ENCODE measurements at regions not wholly inside any gene's neighbourhood (a gene's known extent, or its start where the extent isn't known, plus 50 kb on each side); places are given as distances from the start of the nearest gene placed in this dataset.

GRCh38 chr17:27217631-27218030 is 76.3 kb upstream of the WSB1 start:
- no peak for DNase-seq (ENCODE audit: low read depth)
- H3K4me3 ChIP-seq (ENCODE audit: low read length) = no peak overlapping the region
- TF ChIP-seq CTCF (IDR thresholded peaks at IDR 0.05; ENCODE audit: insufficient read depth, low read depth, low read length, missing control alignments) = no peak

- no peak for TF ChIP-seq CTCF (IDR thresholded peaks at IDR 0.05; ENCODE audit: insufficient read depth, low read depth, low read length, missing control alignments)
- H3K4me3 ChIP-seq (ENCODE audit: low read length) = no peak overlapping the region
- DNase-seq (ENCODE audit: low read depth) = no peak
These were observed 75.9 kb upstream of the WSB1 start for GRCh38 chr17:27218041-27218440.

- DNase-seq (ENCODE audit: low read depth) = no peak
- H3K4me3 ChIP-seq (ENCODE audit: low read length) = no peak overlapping the region
- TF ChIP-seq CTCF (IDR thresholded peaks at IDR 0.05; ENCODE audit: insufficient read depth, low read depth, low read length, missing control alignments) = no peak
These were observed 75.0 kb upstream of the WSB1 start for GRCh38 chr17:27218719-27219488.

GRCh38 chr17:27222515-27222914 is 71.4 kb upstream of the WSB1 start:
- H3K4me3 ChIP-seq (ENCODE audit: low read length) = no peak overlapping the region
- DNase-seq (ENCODE audit: low read depth) = no peak
- TF ChIP-seq CTCF (IDR thresholded peaks at IDR 0.05; ENCODE audit: insufficient read depth, low read depth, low read length, missing control alignments) = no peak

GRCh38 chr17:27224526-27225315 is 69.2 kb upstream of the WSB1 start:
- no peak for TF ChIP-seq CTCF (IDR thresholded peaks at IDR 0.05; ENCODE audit: insufficient read depth, low read depth, low read length, missing control alignments)
- H3K4me3 ChIP-seq (ENCODE audit: low read length) = no peak overlapping the region
- peak; percentile 58 for DNase-seq (ENCODE audit: low read depth)

- DNase-seq (ENCODE audit: low read depth) = peak; percentile 87
- no peak overlapping the region for H3K4me3 ChIP-seq (ENCODE audit: low read length)
- no peak for TF ChIP-seq CTCF (IDR thresholded peaks at IDR 0.05; ENCODE audit: insufficient read depth, low read depth, low read length, missing control alignments)
These were observed 67.2 kb upstream of the WSB1 start for GRCh38 chr17:27226611-27227230.

Measured in epithelial cell of esophagus (primary cell).